ENCODE measurements at regions not wholly inside any gene's neighbourhood (a gene's known extent, or its start where the extent isn't known, plus 50 kb on each side); places are given as distances from the start of the nearest gene placed in this dataset.

- H3K4me3 ChIP-seq (ENCODE audit: low read depth, poor library complexity, severe bottlenecking), result no peak overlapping the region
- DNase-seq (ENCODE audit: low spot score in 2 of 2), result no peak
- TF ChIP-seq CTCF (IDR thresholded peaks at IDR 0.05) (no peak), POLR2A (IDR thresholded peaks at IDR 0.05) (no peak)
- intact Hi-C loops (cut with DNase I; ENCODE audit: low total_unique reads), result no loop called here
Observed at GRCh38 chr2:126383800-126384199, 272.2 kb upstream of the GYPC start.

DNA sequence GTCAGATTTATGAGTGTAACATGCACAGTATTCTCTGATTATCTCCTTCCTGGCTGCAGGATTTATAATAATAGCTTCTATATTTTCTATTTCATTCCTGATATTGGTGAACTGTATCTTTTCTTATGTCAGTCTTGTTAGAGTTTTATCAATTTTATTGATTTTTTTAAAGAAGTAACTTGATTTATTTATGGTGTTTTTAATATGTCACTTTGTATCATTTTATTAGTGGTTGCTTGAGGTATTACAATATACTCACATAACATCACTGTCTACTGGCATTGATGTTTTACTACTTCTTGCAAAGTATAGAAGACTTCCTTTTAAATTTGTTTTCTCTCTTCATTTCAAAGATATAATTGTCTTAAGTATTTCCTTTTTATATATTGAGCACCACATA, 270.5 kb upstream of the GYPC start:
- TF ChIP-seq CTCF (IDR thresholded peaks at IDR 0.05) (no peak), POLR2A (IDR thresholded peaks at IDR 0.05) (no peak)
- H3K4me3 ChIP-seq (ENCODE audit: low read depth, poor library complexity, severe bottlenecking), result no peak overlapping the region
- intact Hi-C loops (cut with DNase I; ENCODE audit: low total_unique reads), result no loop called here
- DNase-seq (ENCODE audit: low spot score in 2 of 2), result no peak

GRCh38 chr2:126385983-126386382, 270.0 kb upstream of the GYPC start:
- no peak for DNase-seq (ENCODE audit: low spot score in 2 of 2)

GRCh38 chr2:126389446-126389845, 266.5 kb upstream of the GYPC start:
- no peak for DNase-seq (ENCODE audit: low spot score in 2 of 2)
- no peak overlapping the region for H3K4me3 ChIP-seq (ENCODE audit: low read depth, poor library complexity, severe bottlenecking)
- intact Hi-C loops (cut with DNase I; ENCODE audit: low total_unique reads), result no loop called here
- TF ChIP-seq CTCF (IDR thresholded peaks at IDR 0.05) (no peak), POLR2A (IDR thresholded peaks at IDR 0.05) (no peak)
- 74% methylated on average over 1 of the region's 1 CpG for WGBS, 2 donors

More at GRCh38 chr2:126385983-126386382, 270.0 kb upstream of the GYPC start:
- no peak overlapping the region for H3K4me3 ChIP-seq (ENCODE audit: low read depth, poor library complexity, severe bottlenecking)
- TF ChIP-seq POLR2A (IDR thresholded peaks at IDR 0.05) (no peak), CTCF (IDR thresholded peaks at IDR 0.05) (no peak)
- intact Hi-C loops (cut with DNase I; ENCODE audit: low total_unique reads), result no loop called here

DNA sequence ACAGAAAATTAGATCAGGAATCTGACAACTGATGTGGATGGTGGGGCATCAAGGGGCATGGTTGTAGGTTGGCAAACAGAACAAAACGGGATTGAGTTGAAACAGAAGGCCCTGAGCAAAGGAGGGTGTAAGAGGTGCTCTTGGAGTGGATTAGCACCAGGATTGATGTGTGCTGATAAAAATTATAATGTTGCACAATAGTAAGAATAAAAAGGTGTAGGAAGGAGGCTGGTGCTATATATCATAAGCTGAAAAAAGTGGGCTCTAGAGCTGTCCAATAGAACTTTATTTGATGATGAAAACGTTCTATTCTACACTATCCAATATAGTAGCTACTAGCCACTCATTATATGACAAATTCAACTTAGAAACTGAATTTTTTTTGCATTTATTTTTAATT, 263.1 kb upstream of the GYPC start:
- TF ChIP-seq CTCF (IDR thresholded peaks at IDR 0.05), result no peak
- no peak for TF ChIP-seq POLR2A (IDR thresholded peaks at IDR 0.05)
- DNase-seq (ENCODE audit: low spot score in 2 of 2), result no peak
- H3K4me3 ChIP-seq (ENCODE audit: low read depth, poor library complexity, severe bottlenecking), result no peak overlapping the region
- intact Hi-C loops (cut with DNase I; ENCODE audit: low total_unique reads), result no loop called here
- 52 to 65% methylated on average over 2 of the region's 2 CpGs for WGBS, 2 donors

DNA sequence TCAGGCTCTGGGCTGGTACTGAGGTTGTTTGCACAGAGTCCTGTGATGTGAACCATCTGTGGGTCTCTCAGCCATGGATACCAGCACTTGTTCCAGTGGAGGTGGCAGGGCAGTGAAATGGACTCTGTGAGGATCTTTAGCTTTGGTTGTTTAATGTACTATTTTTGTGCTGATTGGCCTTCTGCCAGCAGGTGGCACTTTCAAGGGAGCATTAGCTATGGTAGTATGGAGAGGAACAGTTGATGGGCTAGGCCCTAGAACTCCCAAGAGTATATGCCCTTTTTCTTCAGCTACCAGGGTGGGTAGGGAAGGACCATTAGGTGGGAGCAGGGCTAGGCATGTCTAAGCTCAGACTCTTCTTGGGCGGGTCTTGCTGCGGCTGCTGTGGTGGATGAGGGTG, 257.0 kb upstream of the GYPC start:
- whole genome bisulfite sequencing, 2 donors, result 97 to 100% methylated on average over 2 of the region's 2 CpGs
- intact Hi-C loops (cut with DNase I; ENCODE audit: low total_unique reads), result no loop called here
- no peak overlapping the region for H3K4me3 ChIP-seq (ENCODE audit: low read depth, poor library complexity, severe bottlenecking)
- no peak for DNase-seq (ENCODE audit: low spot score in 2 of 2)
- TF ChIP-seq CTCF (IDR thresholded peaks at IDR 0.05) (no peak), POLR2A (IDR thresholded peaks at IDR 0.05) (no peak)

Data from lower leg skin (tissue), 4 donors.